ENCODE measurements at regions not wholly inside any gene's neighbourhood (a gene's known extent, or its start where the extent isn't known, plus 50 kb on each side); places are given as distances from the start of the nearest gene placed in this dataset.

DNA sequence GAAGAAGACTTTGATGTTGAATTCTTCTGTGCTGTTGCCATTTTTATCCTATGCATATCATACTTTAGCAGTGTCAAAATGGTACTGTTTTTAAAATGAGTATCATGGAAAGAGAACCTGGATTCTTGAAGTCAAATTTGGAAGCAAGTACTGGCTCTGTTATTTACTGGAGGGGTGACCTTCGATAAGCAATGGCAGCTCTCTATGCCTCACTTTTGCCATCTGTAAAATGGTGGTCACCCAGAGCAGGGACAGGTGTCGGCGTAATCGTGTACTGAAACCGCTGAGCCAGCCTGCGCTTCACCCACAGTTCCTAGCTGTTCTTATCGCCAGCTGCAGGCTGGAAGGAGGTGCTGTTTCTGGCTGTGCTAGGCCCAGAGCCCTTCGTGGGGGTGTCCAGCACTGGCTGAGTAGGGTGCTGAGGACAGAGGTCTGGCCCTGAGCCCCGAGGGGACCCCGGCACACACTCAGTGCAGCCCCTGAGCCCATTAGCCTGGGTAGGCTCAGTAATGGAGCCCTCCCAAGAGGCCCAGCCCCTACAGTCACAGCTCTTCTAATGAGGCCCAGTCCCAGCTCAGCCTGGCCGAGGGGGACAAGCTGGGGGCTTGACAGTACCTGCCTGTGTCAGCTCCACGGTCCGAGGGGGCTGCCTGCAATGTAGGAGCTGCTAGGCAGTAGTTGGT lies 183.5 kb downstream of the PHETA1 start:
- no peak for TF ChIP-seq CTCF (IDR thresholded peaks at IDR 0.05; ENCODE audit: low read depth, low read length)
- CTCF ChIA-PET: no interaction called here
- H3K4me3 ChIP-seq (ENCODE audit: low read depth, low read length): no peak overlapping the region
- H3K27me3 ChIP-seq (ENCODE audit: control insufficient read depth, insufficient read depth, low read length): peaks cover 19% of the 10 kb centered on the region
- POLR2A ChIA-PET: no interaction called here
- no peak for DNase-seq (ENCODE audit: low read depth, low spot score)
- no peaks in the 10 kb centered on the region for H3K9me3 ChIP-seq (ENCODE audit: control insufficient read depth, insufficient read depth, low read length)
- H3K27ac ChIP-seq (ENCODE audit: low read depth, low read length): no peak overlapping the region

DNA sequence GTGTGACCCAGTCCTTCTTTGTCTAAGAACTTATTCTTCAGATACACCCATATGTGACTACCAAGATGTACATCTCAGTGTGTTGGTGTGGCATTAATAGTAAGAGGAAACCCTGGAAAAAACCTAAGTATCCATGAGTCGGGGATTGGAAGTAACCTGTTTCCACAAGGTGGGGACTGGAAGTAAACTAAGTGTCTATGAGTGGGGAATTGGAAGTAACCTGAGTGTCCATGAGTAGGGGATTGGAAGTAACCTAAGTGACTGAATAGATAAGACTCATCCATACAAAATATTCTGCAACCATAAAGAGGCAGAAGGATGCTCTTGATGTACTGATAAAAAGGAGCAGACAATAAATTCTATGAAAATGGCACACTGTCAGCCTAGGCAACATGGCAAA lies 184.7 kb downstream of the PHETA1 start:
- H3K27me3 ChIP-seq (ENCODE audit: control insufficient read depth, insufficient read depth, low read length): peaks cover 19% of the 10 kb centered on the region
- H3K4me3 ChIP-seq (ENCODE audit: low read depth, low read length): no peak overlapping the region
- DNase-seq (ENCODE audit: low read depth, low spot score): no peak
- TF ChIP-seq CTCF (IDR thresholded peaks at IDR 0.05; ENCODE audit: low read depth, low read length): no peak
- H3K9me3 ChIP-seq (ENCODE audit: control insufficient read depth, insufficient read depth, low read length): no peaks in the 10 kb centered on the region
- CTCF ChIA-PET: no interaction called here
- H3K27ac ChIP-seq (ENCODE audit: low read depth, low read length): no peak overlapping the region
- POLR2A ChIA-PET: no interaction called here

DNA sequence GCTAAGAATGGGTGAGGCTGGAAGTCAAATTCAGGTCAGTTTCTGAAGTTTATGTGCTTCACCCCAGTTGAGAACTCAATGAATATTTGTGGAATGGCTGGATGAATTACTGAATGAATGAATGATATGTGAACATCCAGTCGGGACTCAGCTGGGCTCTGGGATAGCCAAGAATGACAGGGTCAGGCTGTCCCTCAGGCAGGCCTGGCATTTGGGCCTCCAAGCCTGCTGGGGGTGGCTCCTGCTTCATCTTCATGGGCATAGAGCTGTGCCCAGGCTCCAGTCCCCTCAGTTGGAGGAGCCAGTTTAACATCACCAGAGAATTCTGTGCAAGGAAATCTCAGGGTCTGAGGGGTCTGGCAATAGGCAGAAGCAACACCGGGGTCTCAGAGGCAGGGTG lies 185.8 kb downstream of the PHETA1 start:
- TF ChIP-seq CTCF (IDR thresholded peaks at IDR 0.05; ENCODE audit: low read depth, low read length): no peak
- peaks cover 19% of the 10 kb centered on the region for H3K27me3 ChIP-seq (ENCODE audit: control insufficient read depth, insufficient read depth, low read length)
- H3K4me3 ChIP-seq (ENCODE audit: low read depth, low read length): no peak overlapping the region
- ChIA-PET POLR2A (no interaction called here), CTCF (no interaction called here)
- DNase-seq (ENCODE audit: low read depth, low spot score): no peak
- no peaks in the 10 kb centered on the region for H3K9me3 ChIP-seq (ENCODE audit: control insufficient read depth, insufficient read depth, low read length)
- no peak overlapping the region for H3K27ac ChIP-seq (ENCODE audit: low read depth, low read length)

- ChIA-PET CTCF (no interaction called here), POLR2A (no interaction called here)
- Histone ChIP-seq H3K27ac (ENCODE audit: low read depth, low read length) (no peak overlapping the region), H3K27me3 (ENCODE audit: control insufficient read depth, insufficient read depth, low read length) (peaks cover 19% of the 10 kb centered on the region), H3K4me3 (ENCODE audit: low read depth, low read length) (no peak overlapping the region), H3K9me3 (ENCODE audit: control insufficient read depth, insufficient read depth, low read length) (no peaks in the 10 kb centered on the region)
- DNase-seq (ENCODE audit: low read depth, low spot score): no peak
- no peak for TF ChIP-seq CTCF (IDR thresholded peaks at IDR 0.05; ENCODE audit: low read depth, low read length)
Observed at GRCh38 chr12:111182382-111182781, 186.5 kb downstream of the PHETA1 start.

GRCh38 chr12:111181143-111181726 lies 187.7 kb downstream of the PHETA1 start:
- no peak for TF ChIP-seq CTCF (IDR thresholded peaks at IDR 0.05; ENCODE audit: low read depth, low read length)
- Histone ChIP-seq H3K27me3 (ENCODE audit: control insufficient read depth, insufficient read depth, low read length) (peaks cover 19% of the 10 kb centered on the region), H3K27ac (ENCODE audit: low read depth, low read length) (no peak overlapping the region), H3K9me3 (ENCODE audit: control insufficient read depth, insufficient read depth, low read length) (no peaks in the 10 kb centered on the region), H3K4me3 (ENCODE audit: low read depth, low read length) (no peak overlapping the region)
- ChIA-PET POLR2A (no interaction called here), CTCF (no interaction called here)
- no peak for DNase-seq (ENCODE audit: low read depth, low spot score)
